H4 (cell line): ENCODE measurements at regions not wholly inside any gene's neighbourhood (a gene's known extent, or its start where the extent isn't known, plus 50 kb on each side); places are given as distances from the start of the nearest gene placed in this dataset.
"Not testable (repeated sequence)": the region's sequence is repeated elsewhere in the genome, so short reads cannot be mapped to it uniquely, and the experiment has no call there.

Experiments
- DNase-seq: peaks from one replicate; pipeline ENCODE4 v3.0.0-alpha.2; 2015; ENCODE audit warnings: low spot score

- no peak for DNase-seq
These were observed 504.9 kb downstream of the EDEM1 start for GRCh38 chr3:5692446-5692845.

- DNase-seq: no peak
These were observed 506.8 kb downstream of the EDEM1 start for GRCh38 chr3:5694266-5694665.

- DNase-seq: no peak
These were observed 511.3 kb downstream of the EDEM1 start for GRCh38 chr3:5698851-5699250.

- DNase-seq: no peak
These were observed 511.8 kb downstream of the EDEM1 start for GRCh38 chr3:5699313-5699712.

- no peak for DNase-seq
These were observed 512.3 kb downstream of the EDEM1 start for GRCh38 chr3:5699811-5700210.

GRCh38 chr3:5701005-5701404, 513.5 kb downstream of the EDEM1 start:
- DNase-seq: not testable (repeated sequence)

- DNase-seq: no peak
These were observed 520.3 kb downstream of the EDEM1 start for GRCh38 chr3:5707794-5708193.

- DNase-seq: no peak
These were observed 522.2 kb downstream of the EDEM1 start for GRCh38 chr3:5709714-5710113.

GRCh38 chr3:5710718-5711117, 523.2 kb downstream of the EDEM1 start:
- no peak for DNase-seq

GRCh38 chr3:5717254-5717653, 529.7 kb downstream of the EDEM1 start:
- no peak for DNase-seq

GRCh38 chr3:5719668-5720067, 532.2 kb downstream of the EDEM1 start:
- not testable (repeated sequence) for DNase-seq

- DNase-seq: no peak
These were observed 538.3 kb downstream of the EDEM1 start for GRCh38 chr3:5725801-5726200.

- DNase-seq: no peak
These were observed 539.1 kb downstream of the EDEM1 start for GRCh38 chr3:5726621-5727020.

GRCh38 chr3:5727743-5728484, 540.4 kb downstream of the EDEM1 start:
- DNase-seq: no peak

GRCh38 chr3:5729852-5730251, 542.3 kb downstream of the EDEM1 start:
- DNase-seq: no peak

- DNase-seq: no peak
These were observed 543.6 kb downstream of the EDEM1 start for GRCh38 chr3:5731100-5731499.

GRCh38 chr3:5732081-5732480, 544.6 kb downstream of the EDEM1 start:
- no peak for DNase-seq

GRCh38 chr3:5733995-5734394, 546.5 kb downstream of the EDEM1 start:
- DNase-seq: no peak

- no peak for DNase-seq
These were observed 548.4 kb downstream of the EDEM1 start for GRCh38 chr3:5735896-5736295.

- DNase-seq: no peak
These were observed 551.9 kb downstream of the EDEM1 start for GRCh38 chr3:5739299-5739935.

GRCh38 chr3:5739949-5740348, 552.4 kb downstream of the EDEM1 start:
- no peak for DNase-seq

GRCh38 chr3:5741017-5741416, 553.5 kb downstream of the EDEM1 start:
- no peak for DNase-seq

GRCh38 chr3:5750091-5750490, 562.6 kb downstream of the EDEM1 start:
- no peak for DNase-seq
